ENCODE measurements at regions not wholly inside any gene's neighbourhood (a gene's known extent, or its start where the extent isn't known, plus 50 kb on each side); places are given as distances from the start of the nearest gene placed in this dataset.

GRCh38 chr2:45067859-45068570 is 58.8 kb upstream of the SIX2 start:
- 64% methylated on average over 6 of the region's 6 CpGs for WGBS
- peaks cover 0 to 47% (median 0%) of the 10 kb centered on the region in 4 donors for H3K27me3 ChIP-seq
- no peaks in the 10 kb centered on the region for H3K4me1 ChIP-seq
- no peak overlapping the region for H3K27ac ChIP-seq (replicated peaks in 1 of 4)
- TF ChIP-seq POLR2AphosphoS5 (IDR thresholded peaks at IDR 0.05) (no peak), EP300 (IDR thresholded peaks at IDR 0.05) (no peak), POLR2A (IDR thresholded peaks at IDR 0.05; ENCODE audit: low read depth) (no peak), CTCF (IDR thresholded peaks at IDR 0.05) (no peak)
- no peaks in the 10 kb centered on the region for H3K9me3 ChIP-seq
- no peak for DNase-seq (ENCODE audit: extremely low spot score)
- intact Hi-C loops (cut with DNase I) = no loop called here
- no peaks in the 10 kb centered on the region for H3K36me3 ChIP-seq
- H3K4me3 ChIP-seq = no peak overlapping the region

Data from esophagus muscularis mucosa (tissue), 4 donors.